Esophagus muscularis mucosa (tissue), 4 donors: ENCODE measurements at regions not wholly inside any gene's neighbourhood (a gene's known extent, or its start where the extent isn't known, plus 50 kb on each side); places are given as distances from the start of the nearest gene placed in this dataset.

Experiments
- DNase-seq: peaks from one replicate; pipeline ENCODE4 v3.0.0-alpha.2; 2017; ENCODE audit errors: extremely low spot score
- H3K27ac ChIP-seq, 4 donors: fragments of 200-600 bp; sonication (generic); replicated peaks in 1 of 4; 1 replicate in 3 of 4; 2 replicates in 1 of 4; pipeline ENCODE4 v1.5.1; 2016 to 2019; ENCODE audit warnings: mild to moderate bottlenecking in 1 of 4
- H3K27me3 ChIP-seq, 4 donors: fragments of 200-600 bp; sonication (generic); one replicate each; pipeline versions ENCODE4 v1.5.1 to v1.6.0; 2016 to 2019
- H3K36me3 ChIP-seq, 4 donors: fragments of 200-600 bp; sonication (generic); one replicate each; pipeline ENCODE4 v1.5.1; 2016 to 2019
- H3K4me1 ChIP-seq, 4 donors: fragments of 200-600 bp; sonication (generic); one replicate each; pipeline ENCODE4 v1.5.1; 2016 to 2019
- H3K4me3 ChIP-seq, 4 donors: fragments of 200-600 bp; sonication (generic); 1 replicate in 2 of 4; 2 replicates in 2 of 4; pipeline ENCODE4 v1.5.1; 2016 to 2019; ENCODE audit warnings: mild to moderate bottlenecking in 4 of 4, moderate library complexity in 1 of 4
- H3K9me3 ChIP-seq, 4 donors: fragments of 200-600 bp; sonication (generic); 1 replicate in 3 of 4; 2 replicates in 1 of 4; pipeline ENCODE4 v1.5.1; 2016 to 2019
- CTCF ChIP-seq, 3 experiments: fragments of 200-600 bp in 2 of 3; fragments of 450-650 bp in 1 of 3; sonication (generic) in 2 of 3; IDR thresholded peaks; one replicate each; pipeline ENCODE4 v1.5.1; 2017 to 2019; ENCODE audit warnings: antibody characterized with exemption in 3 of 3, mild to moderate bottlenecking in 2 of 3, moderate library complexity in 1 of 3
- EP300 ChIP-seq: sonication (generic); formaldehyde crosslinking; IDR thresholded peaks from one replicate; pipeline ENCODE4 v1.6.1; 2017; ENCODE audit warnings: antibody characterized with exemption
- POLR2A ChIP-seq: fragments of 450-650 bp; IDR thresholded peaks from one replicate; pipeline ENCODE4 v1.6.1; 2017; ENCODE audit warnings: antibody characterized with exemption, moderate library complexity, mild to moderate bottlenecking, low read depth
- POLR2AphosphoS5 ChIP-seq, 2 donors: sonication (generic); formaldehyde crosslinking; IDR thresholded peaks; one replicate each; pipeline ENCODE4 v1.6.1; 2017; ENCODE audit warnings: antibody characterized with exemption in 2 of 2
- WGBS: methylation state at CpG from one replicate; pipeline ENCODE4 v1.1.5; 2018; 5-methylcytosine and 5-hydroxymethylcytosine counted together
- intact Hi-C: fragments of 100-400 bp; cut with DNase I; formaldehyde crosslinking; loops from one replicate; pipeline ENCODE4 v1.15.1; 2023

GRCh38 chr13:81442904-81443303 lies 1102.0 kb upstream of the SPRY2 start:
- no peaks in the 10 kb centered on the region for H3K4me1 ChIP-seq
- no peak overlapping the region for H3K27ac ChIP-seq
- DNase-seq: no peak
- no peaks in the 10 kb centered on the region for H3K9me3 ChIP-seq
- H3K36me3 ChIP-seq: no peaks in the 10 kb centered on the region
- intact Hi-C loops: no loop called here
- TF ChIP-seq POLR2A (no peak), EP300 (no peak), POLR2AphosphoS5 (IDR thresholded peaks at IDR 0.05) (no peak), CTCF (IDR thresholded peaks at IDR 0.05) (no peak)
- 64% methylated on average over 1 of the region's 1 CpG for WGBS
- no peaks in the 10 kb centered on the region for H3K27me3 ChIP-seq
- H3K4me3 ChIP-seq: no peak overlapping the region

- TF ChIP-seq EP300 (no peak), CTCF (IDR thresholded peaks at IDR 0.05) (no peak), POLR2A (no peak), POLR2AphosphoS5 (IDR thresholded peaks at IDR 0.05) (no peak)
- Histone ChIP-seq H3K27me3 (no peaks in the 10 kb centered on the region), H3K4me3 (no peak overlapping the region), H3K9me3 (no peaks in the 10 kb centered on the region), H3K27ac (no peak overlapping the region), H3K4me1 (no peaks in the 10 kb centered on the region), H3K36me3 (no peaks in the 10 kb centered on the region)
- intact Hi-C loops: no loop called here
- WGBS: 62% methylated on average over 2 of the region's 2 CpGs
- DNase-seq: no peak
Observed at GRCh38 chr13:81425286-81425685, 1084.4 kb upstream of the SPRY2 start.

GRCh38 chr13:81409284-81409683 lies 1068.4 kb upstream of the SPRY2 start:
- Histone ChIP-seq H3K4me3 (no peak overlapping the region), H3K4me1 (no peaks in the 10 kb centered on the region), H3K27ac (no peak overlapping the region), H3K36me3 (no peaks in the 10 kb centered on the region), H3K27me3 (no peaks in the 10 kb centered on the region), H3K9me3 (no peaks in the 10 kb centered on the region)
- no peak for DNase-seq
- TF ChIP-seq POLR2AphosphoS5 (IDR thresholded peaks at IDR 0.05): no peak
- TF ChIP-seq EP300: no peak
- no peak for TF ChIP-seq POLR2A
- TF ChIP-seq CTCF (IDR thresholded peaks at IDR 0.05): no peak
- intact Hi-C loops: no loop called here

DNA sequence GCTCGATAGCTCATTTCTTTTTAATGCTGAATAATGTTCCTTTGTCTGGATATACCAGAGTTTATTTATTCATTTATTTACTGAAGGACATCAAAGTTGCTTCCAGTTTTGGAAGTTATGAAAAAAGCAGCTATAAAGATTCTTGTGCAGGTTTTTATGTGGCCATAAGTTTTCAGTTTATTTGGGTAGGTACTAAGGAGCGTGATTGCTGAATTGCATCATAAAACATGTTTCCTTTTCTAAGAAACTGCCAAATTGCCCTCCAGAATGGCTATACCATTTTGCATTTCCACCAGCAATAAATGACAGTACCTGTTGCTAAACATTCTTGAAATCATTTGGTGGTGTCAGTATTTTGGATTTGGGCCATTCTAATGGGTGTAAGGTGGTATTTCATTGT lies 1067.7 kb upstream of the SPRY2 start:
- TF ChIP-seq EP300 (no peak), CTCF (IDR thresholded peaks at IDR 0.05) (no peak), POLR2A (no peak), POLR2AphosphoS5 (IDR thresholded peaks at IDR 0.05) (no peak)
- Histone ChIP-seq H3K4me1 (no peaks in the 10 kb centered on the region), H3K36me3 (no peaks in the 10 kb centered on the region), H3K4me3 (no peak overlapping the region), H3K27me3 (no peaks in the 10 kb centered on the region), H3K9me3 (no peaks in the 10 kb centered on the region), H3K27ac (no peak overlapping the region)
- 92% methylated on average over 2 of the region's 2 CpGs for WGBS
- no peak for DNase-seq
- intact Hi-C loops: no loop called here

DNA sequence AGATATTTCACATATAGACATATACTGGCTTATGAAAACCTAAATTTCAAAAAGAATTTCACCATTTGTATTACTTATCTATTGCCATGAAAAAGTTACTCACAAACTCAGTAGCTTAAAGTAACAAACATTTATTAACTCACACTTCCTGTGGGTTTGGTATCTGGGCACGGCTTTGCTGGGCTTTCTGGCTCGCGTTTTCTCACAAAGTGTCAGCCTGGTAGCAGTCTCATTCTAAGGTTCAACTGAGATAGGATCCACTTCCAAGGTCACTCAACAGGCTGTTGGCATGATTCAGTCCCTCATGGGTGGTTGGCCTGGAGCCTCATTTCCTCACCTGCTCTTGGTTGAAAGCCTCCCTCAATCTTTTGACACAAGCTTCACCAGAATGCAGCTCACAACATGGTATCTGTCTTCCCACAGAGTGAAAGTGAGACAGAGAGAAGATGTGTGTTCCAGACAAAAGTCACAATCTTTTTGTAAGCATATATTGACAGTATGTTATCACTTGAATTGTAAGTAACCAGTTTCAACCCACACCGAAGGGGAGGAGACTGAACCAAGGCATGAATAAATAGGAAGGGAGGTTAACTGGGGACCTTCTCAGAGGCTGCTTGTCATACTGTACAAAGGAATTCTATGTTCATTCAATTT lies 1065.8 kb upstream of the SPRY2 start:
- no peak for TF ChIP-seq CTCF (IDR thresholded peaks at IDR 0.05)
- no peak for TF ChIP-seq POLR2AphosphoS5 (IDR thresholded peaks at IDR 0.05)
- TF ChIP-seq EP300: no peak
- no peak for TF ChIP-seq POLR2A
- Histone ChIP-seq H3K27ac (no peak overlapping the region), H3K27me3 (no peaks in the 10 kb centered on the region), H3K36me3 (no peaks in the 10 kb centered on the region), H3K4me1 (no peaks in the 10 kb centered on the region), H3K9me3 (no peaks in the 10 kb centered on the region), H3K4me3 (no peak overlapping the region)
- WGBS: 77% methylated on average over 4 of the region's 4 CpGs
- intact Hi-C loops: no loop called here
- DNase-seq: no peak
